ENCODE measurements at regions not wholly inside any gene's neighbourhood (a gene's known extent, or its start where the extent isn't known, plus 50 kb on each side); places are given as distances from the start of the nearest gene placed in this dataset.

DNA sequence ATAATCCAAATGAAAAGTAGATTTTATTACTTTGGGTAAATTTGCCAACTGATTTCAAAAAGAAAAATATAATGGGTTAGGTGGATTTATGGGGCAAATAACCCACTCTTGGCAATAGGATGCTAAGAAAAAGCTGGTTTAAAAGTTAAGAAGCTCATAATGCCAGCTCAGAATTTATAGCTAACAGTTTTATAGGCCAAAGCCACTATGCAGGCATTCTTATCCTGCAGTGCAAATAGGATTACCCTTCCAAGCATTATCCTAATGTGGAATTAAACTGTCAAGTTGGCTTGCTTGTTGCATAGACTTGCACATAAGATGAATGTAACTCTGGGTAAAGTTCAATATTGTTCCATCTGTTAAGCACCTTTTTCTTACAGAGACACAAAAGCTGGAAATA lies 703.0 kb downstream of the PCDH18 start:
- TF ChIP-seq RFX5 (IDR thresholded peaks at IDR 0.05; ENCODE audit: low read depth, low read length) (no peak), POLR2A (IDR thresholded peaks at IDR 0.05; ENCODE audit: low read depth, low read length) (no peak), BHLHE40 (IDR thresholded peaks at IDR 0.05; ENCODE audit: low read depth, low read length) (no peak), CEBPB (IDR thresholded peaks at IDR 0.05; ENCODE audit: low read depth, low read length) (no peak), FOS (IDR thresholded peaks at IDR 0.05; ENCODE audit: low read depth, low read length) (no peak), RAD21 (IDR thresholded peaks at IDR 0.05; ENCODE audit: low read length) (no peak)
- TF ChIP-seq, protein P1, sequence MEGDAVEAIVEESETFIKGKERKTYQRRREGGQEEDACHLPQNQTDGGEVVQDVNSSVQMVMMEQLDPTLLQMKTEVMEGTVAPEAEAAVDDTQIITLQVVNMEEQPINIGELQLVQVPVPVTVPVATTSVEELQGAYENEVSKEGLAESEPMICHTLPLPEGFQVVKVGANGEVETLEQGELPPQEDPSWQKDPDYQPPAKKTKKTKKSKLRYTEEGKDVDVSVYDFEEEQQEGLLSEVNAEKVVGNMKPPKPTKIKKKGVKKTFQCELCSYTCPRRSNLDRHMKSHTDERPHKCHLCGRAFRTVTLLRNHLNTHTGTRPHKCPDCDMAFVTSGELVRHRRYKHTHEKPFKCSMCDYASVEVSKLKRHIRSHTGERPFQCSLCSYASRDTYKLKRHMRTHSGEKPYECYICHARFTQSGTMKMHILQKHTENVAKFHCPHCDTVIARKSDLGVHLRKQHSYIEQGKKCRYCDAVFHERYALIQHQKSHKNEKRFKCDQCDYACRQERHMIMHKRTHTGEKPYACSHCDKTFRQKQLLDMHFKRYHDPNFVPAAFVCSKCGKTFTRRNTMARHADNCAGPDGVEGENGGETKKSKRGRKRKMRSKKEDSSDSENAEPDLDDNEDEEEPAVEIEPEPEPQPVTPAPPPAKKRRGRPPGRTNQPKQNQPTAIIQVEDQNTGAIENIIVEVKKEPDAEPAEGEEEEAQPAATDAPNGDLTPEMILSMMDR (conservative IDR thresholded peaks at IDR 0.05; ENCODE audit: low read depth, low read length), result no peak

Data from IMR-90 (cell line).